ENCODE measurements at regions not wholly inside any gene's neighbourhood (a gene's known extent, or its start where the extent isn't known, plus 50 kb on each side); places are given as distances from the start of the nearest gene placed in this dataset.

DNA sequence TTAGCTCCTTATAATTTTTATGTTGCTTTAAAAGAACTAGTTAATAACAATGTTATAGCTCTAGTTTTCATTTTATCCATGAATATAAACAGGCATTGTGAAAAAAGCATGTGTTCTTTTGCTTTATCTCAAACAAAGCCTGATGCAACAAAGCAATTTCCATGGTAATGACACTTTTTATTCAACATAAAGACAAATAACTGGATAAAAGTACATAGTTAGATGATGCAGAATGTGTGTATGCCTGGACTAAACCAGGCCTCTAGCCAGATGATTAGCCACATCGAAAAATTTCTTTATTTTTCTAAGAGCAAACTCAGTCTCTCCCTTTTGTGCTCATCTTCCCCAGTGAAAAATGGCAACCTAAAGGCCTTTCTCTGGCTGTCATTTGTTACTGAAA, 125.6 kb upstream of the TARS1 start:
- no peak overlapping the region for H3K4me3 ChIP-seq (ENCODE audit: extremely low read depth, insufficient read depth, low read length, poor library complexity, severe bottlenecking)
- no peaks in the 10 kb centered on the region for H3K36me3 ChIP-seq (ENCODE audit: control insufficient read depth, insufficient read depth, low read length)
- H3K9me3 ChIP-seq (ENCODE audit: control insufficient read depth, low read length): no peaks in the 10 kb centered on the region
- H3K4me1 ChIP-seq (ENCODE audit: control insufficient read depth, insufficient read depth, low read length, poor library complexity, severe bottlenecking): peaks cover 8% of the 10 kb centered on the region
- WGBS, 2 experiments (ENCODE audit: insufficient coverage in 2 of 2): no CpG with 5 or more reads among the region's 1 CpG
- H3K27ac ChIP-seq (ENCODE audit: low read depth, low read length, severe bottlenecking): no peak overlapping the region

DNA sequence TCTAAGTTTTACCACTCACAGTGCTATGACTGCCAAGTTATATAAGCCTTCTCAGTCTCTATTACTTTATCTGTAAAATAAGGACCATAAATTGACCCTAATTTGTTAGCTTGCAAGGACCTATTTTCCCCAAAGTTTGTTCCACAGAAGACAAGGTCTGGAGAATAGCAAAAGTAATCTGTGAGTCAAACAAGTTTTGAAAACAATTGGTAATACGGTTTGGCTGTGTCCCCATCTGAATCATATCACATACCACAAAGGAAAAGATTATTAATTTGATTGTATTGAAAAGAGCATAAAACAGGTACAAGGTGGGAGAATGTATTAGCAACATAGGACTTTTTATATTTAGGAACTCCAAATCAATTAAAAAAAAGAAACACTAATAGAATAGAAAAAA, 124.0 kb upstream of the TARS1 start:
- Histone ChIP-seq H3K27ac (ENCODE audit: low read depth, low read length, severe bottlenecking) (no peak overlapping the region), H3K36me3 (ENCODE audit: control insufficient read depth, insufficient read depth, low read length) (no peaks in the 10 kb centered on the region), H3K4me3 (ENCODE audit: extremely low read depth, insufficient read depth, low read length, poor library complexity, severe bottlenecking) (no peak overlapping the region), H3K4me1 (ENCODE audit: control insufficient read depth, insufficient read depth, low read length, poor library complexity, severe bottlenecking) (peaks cover 14% of the 10 kb centered on the region), H3K9me3 (ENCODE audit: control insufficient read depth, low read length) (no peaks in the 10 kb centered on the region)
- no CpG with 5 or more reads among the region's 1 CpG for WGBS, 2 experiments (ENCODE audit: insufficient coverage in 2 of 2)

DNA sequence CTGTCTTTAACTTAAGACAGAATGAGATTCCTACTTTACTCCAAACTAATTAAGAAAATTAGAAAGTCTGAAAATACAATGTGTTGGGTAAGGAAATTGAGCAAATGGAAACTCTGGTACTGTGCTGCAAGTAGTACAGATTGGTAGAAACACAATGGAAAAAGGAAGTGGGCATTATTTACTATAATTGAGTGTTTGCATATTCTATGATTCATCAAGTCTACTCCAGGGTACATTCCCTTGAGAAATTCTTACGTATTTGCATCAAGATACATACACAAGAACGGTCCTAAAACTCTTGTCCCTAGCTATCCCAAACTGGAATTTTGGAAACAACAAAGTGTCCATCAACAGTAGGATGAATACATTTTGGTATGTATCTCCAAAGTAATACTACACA, 123.5 kb upstream of the TARS1 start:
- H3K4me3 ChIP-seq (ENCODE audit: extremely low read depth, insufficient read depth, low read length, poor library complexity, severe bottlenecking): no peak overlapping the region
- H3K36me3 ChIP-seq (ENCODE audit: control insufficient read depth, insufficient read depth, low read length): no peaks in the 10 kb centered on the region
- no peak overlapping the region for H3K27ac ChIP-seq (ENCODE audit: low read depth, low read length, severe bottlenecking)
- WGBS, 2 experiments (ENCODE audit: insufficient coverage in 2 of 2): 100% methylated on average over 2 of the region's 2 CpGs; no CpG with 5 or more reads in 1 of the 2 experiments
- H3K9me3 ChIP-seq (ENCODE audit: control insufficient read depth, low read length): no peaks in the 10 kb centered on the region
- peaks cover 15% of the 10 kb centered on the region for H3K4me1 ChIP-seq (ENCODE audit: control insufficient read depth, insufficient read depth, low read length, poor library complexity, severe bottlenecking)

DNA sequence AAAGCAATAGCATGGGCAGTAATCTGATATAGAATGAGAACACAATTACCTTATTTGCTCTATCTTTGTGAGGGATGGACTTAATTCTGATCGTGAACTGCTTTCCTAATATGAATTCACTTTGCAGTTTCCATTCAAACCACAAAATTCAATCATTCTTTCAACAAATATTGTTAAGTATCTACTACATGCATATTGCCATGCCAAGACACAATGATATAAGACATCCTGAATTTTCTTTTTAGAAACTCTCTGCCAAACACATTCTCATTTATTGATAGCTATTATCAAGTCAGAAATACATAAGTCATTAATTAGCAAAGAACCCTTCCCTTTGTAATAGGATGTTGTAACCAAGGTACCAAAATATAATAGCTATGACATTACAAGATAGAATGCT, 121.6 kb upstream of the TARS1 start:
- H3K36me3 ChIP-seq (ENCODE audit: control insufficient read depth, insufficient read depth, low read length): no peaks in the 10 kb centered on the region
- H3K27ac ChIP-seq (ENCODE audit: low read depth, low read length, severe bottlenecking): no peak overlapping the region
- H3K9me3 ChIP-seq (ENCODE audit: control insufficient read depth, low read length): no peaks in the 10 kb centered on the region
- no peak overlapping the region for H3K4me3 ChIP-seq (ENCODE audit: extremely low read depth, insufficient read depth, low read length, poor library complexity, severe bottlenecking)
- 100% methylated on average over 1 of the region's 1 CpG; no CpG with 5 or more reads in 1 of the 2 experiments for WGBS, 2 experiments (ENCODE audit: insufficient coverage in 2 of 2)
- peaks cover 15% of the 10 kb centered on the region for H3K4me1 ChIP-seq (ENCODE audit: control insufficient read depth, insufficient read depth, low read length, poor library complexity, severe bottlenecking)

GRCh38 chr5:33319841-33320240, 120.9 kb upstream of the TARS1 start:
- Histone ChIP-seq H3K9me3 (ENCODE audit: control insufficient read depth, low read length) (no peaks in the 10 kb centered on the region), H3K4me1 (ENCODE audit: control insufficient read depth, insufficient read depth, low read length, poor library complexity, severe bottlenecking) (peaks cover 15% of the 10 kb centered on the region), H3K27ac (ENCODE audit: low read depth, low read length, severe bottlenecking) (peak overlapping the region; percentile 30), H3K4me3 (ENCODE audit: extremely low read depth, insufficient read depth, low read length, poor library complexity, severe bottlenecking) (no peak overlapping the region), H3K36me3 (ENCODE audit: control insufficient read depth, insufficient read depth, low read length) (no peaks in the 10 kb centered on the region)
- 86 to 100% methylated on average over 1 of the region's 1 CpG for WGBS, 2 experiments (ENCODE audit: insufficient coverage in 2 of 2)

GRCh38 chr5:33321026-33321425, 119.7 kb upstream of the TARS1 start:
- H3K4me3 ChIP-seq (ENCODE audit: extremely low read depth, insufficient read depth, low read length, poor library complexity, severe bottlenecking): no peak overlapping the region
- peak overlapping the region; percentile 5 for H3K27ac ChIP-seq (ENCODE audit: low read depth, low read length, severe bottlenecking)
- H3K36me3 ChIP-seq (ENCODE audit: control insufficient read depth, insufficient read depth, low read length): no peaks in the 10 kb centered on the region
- H3K4me1 ChIP-seq (ENCODE audit: control insufficient read depth, insufficient read depth, low read length, poor library complexity, severe bottlenecking): peaks cover 15% of the 10 kb centered on the region
- 83 to 100% methylated on average over 1 of the region's 1 CpG for WGBS, 2 experiments (ENCODE audit: insufficient coverage in 2 of 2)
- no peaks in the 10 kb centered on the region for H3K9me3 ChIP-seq (ENCODE audit: control insufficient read depth, low read length)

DNA sequence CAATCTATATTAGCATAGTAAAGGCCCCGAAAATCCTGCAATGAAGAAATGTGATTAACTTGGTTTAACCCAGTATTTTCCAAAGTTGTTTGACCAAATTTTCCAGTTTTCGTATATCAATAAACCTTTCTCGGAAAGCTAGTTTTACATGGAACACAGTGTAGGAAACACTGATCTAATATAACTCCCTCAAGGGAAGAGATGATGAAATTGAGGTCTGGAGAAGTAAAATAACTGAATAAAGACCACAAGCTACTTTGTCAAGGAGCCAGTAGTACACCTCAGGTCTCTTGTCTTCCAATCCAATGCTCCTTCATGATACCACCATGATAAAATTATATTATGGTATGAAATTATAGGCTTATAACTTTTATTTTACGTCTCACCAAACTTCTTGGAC, 118.1 kb upstream of the TARS1 start:
- H3K27ac ChIP-seq (ENCODE audit: low read depth, low read length, severe bottlenecking): no peak overlapping the region
- no peak overlapping the region for H3K4me3 ChIP-seq (ENCODE audit: extremely low read depth, insufficient read depth, low read length, poor library complexity, severe bottlenecking)
- no CpG with 5 or more reads among the region's 4 CpGs for WGBS, 2 experiments (ENCODE audit: insufficient coverage in 2 of 2)
- no peaks in the 10 kb centered on the region for H3K9me3 ChIP-seq (ENCODE audit: control insufficient read depth, low read length)
- H3K36me3 ChIP-seq (ENCODE audit: control insufficient read depth, insufficient read depth, low read length): no peaks in the 10 kb centered on the region
- peaks cover 15% of the 10 kb centered on the region for H3K4me1 ChIP-seq (ENCODE audit: control insufficient read depth, insufficient read depth, low read length, poor library complexity, severe bottlenecking)

GRCh38 chr5:33324667-33325307, 116.0 kb upstream of the TARS1 start:
- no CpG with 5 or more reads among the region's 2 CpGs for WGBS, 2 experiments (ENCODE audit: insufficient coverage in 2 of 2)
- Histone ChIP-seq H3K36me3 (ENCODE audit: control insufficient read depth, insufficient read depth, low read length) (no peaks in the 10 kb centered on the region), H3K4me1 (ENCODE audit: control insufficient read depth, insufficient read depth, low read length, poor library complexity, severe bottlenecking) (peaks cover 11% of the 10 kb centered on the region), H3K9me3 (ENCODE audit: control insufficient read depth, low read length) (no peaks in the 10 kb centered on the region), H3K27ac (ENCODE audit: low read depth, low read length, severe bottlenecking) (no peak overlapping the region), H3K4me3 (ENCODE audit: extremely low read depth, insufficient read depth, low read length, poor library complexity, severe bottlenecking) (no peak overlapping the region)

DNA sequence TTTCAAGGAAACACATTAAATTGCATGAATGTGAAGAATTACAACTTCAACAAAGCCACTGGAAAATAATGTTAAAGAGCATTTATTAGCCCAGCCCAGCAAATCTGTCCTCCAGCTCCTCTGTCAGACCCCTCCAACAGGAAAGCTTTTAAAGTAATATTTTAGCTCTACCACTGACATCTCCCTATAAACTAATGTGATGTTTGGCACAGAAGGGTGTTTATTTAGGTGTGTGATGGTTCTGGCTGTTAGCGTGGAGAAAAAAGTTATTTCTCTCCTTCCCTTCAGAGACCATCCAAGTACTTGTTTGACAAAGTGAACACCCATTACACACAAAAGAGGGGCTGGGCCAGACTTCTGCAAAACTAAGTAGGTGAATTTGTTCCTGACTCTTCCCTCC, 111.9 kb upstream of the TARS1 start:
- no peaks in the 10 kb centered on the region for H3K9me3 ChIP-seq (ENCODE audit: control insufficient read depth, low read length)
- no peaks in the 10 kb centered on the region for H3K4me1 ChIP-seq (ENCODE audit: control insufficient read depth, insufficient read depth, low read length, poor library complexity, severe bottlenecking)
- WGBS, 2 experiments (ENCODE audit: insufficient coverage in 2 of 2): no CpG with 5 or more reads among the region's 1 CpG
- H3K36me3 ChIP-seq (ENCODE audit: control insufficient read depth, insufficient read depth, low read length): no peaks in the 10 kb centered on the region
- H3K4me3 ChIP-seq (ENCODE audit: extremely low read depth, insufficient read depth, low read length, poor library complexity, severe bottlenecking): no peak overlapping the region
- no peak overlapping the region for H3K27ac ChIP-seq (ENCODE audit: low read depth, low read length, severe bottlenecking)

GRCh38 chr5:33329891-33330290, 110.9 kb upstream of the TARS1 start:
- H3K4me3 ChIP-seq (ENCODE audit: extremely low read depth, insufficient read depth, low read length, poor library complexity, severe bottlenecking): no peak overlapping the region
- H3K4me1 ChIP-seq (ENCODE audit: control insufficient read depth, insufficient read depth, low read length, poor library complexity, severe bottlenecking): no peaks in the 10 kb centered on the region
- H3K9me3 ChIP-seq (ENCODE audit: control insufficient read depth, low read length): no peaks in the 10 kb centered on the region
- 100% methylated on average over 1 of the region's 1 CpG; no CpG with 5 or more reads in 1 of the 2 experiments for WGBS, 2 experiments (ENCODE audit: insufficient coverage in 2 of 2)
- H3K27ac ChIP-seq (ENCODE audit: low read depth, low read length, severe bottlenecking): no peak overlapping the region
- H3K36me3 ChIP-seq (ENCODE audit: control insufficient read depth, insufficient read depth, low read length): no peaks in the 10 kb centered on the region

GRCh38 chr5:33330426-33330825, 110.3 kb upstream of the TARS1 start:
- H3K9me3 ChIP-seq (ENCODE audit: control insufficient read depth, low read length): no peaks in the 10 kb centered on the region
- 94% methylated on average over 2 of the region's 3 CpGs for WGBS, 2 experiments (ENCODE audit: insufficient coverage in 2 of 2)
- H3K27ac ChIP-seq (ENCODE audit: low read depth, low read length, severe bottlenecking): no peak overlapping the region
- H3K4me3 ChIP-seq (ENCODE audit: extremely low read depth, insufficient read depth, low read length, poor library complexity, severe bottlenecking): no peak overlapping the region
- no peaks in the 10 kb centered on the region for H3K36me3 ChIP-seq (ENCODE audit: control insufficient read depth, insufficient read depth, low read length)
- no peaks in the 10 kb centered on the region for H3K4me1 ChIP-seq (ENCODE audit: control insufficient read depth, insufficient read depth, low read length, poor library complexity, severe bottlenecking)

Data from mesodermal cell (in vitro differentiated cells).